GM18517 (cell line): ENCODE measurements at regions not wholly inside any gene's neighbourhood (a gene's known extent, or its start where the extent isn't known, plus 50 kb on each side); places are given as distances from the start of the nearest gene placed in this dataset.

Experiments
- ATAC-seq: cut with Tn5 transposase; IDR thresholded peaks from one replicate; pipeline ENCODE4 v1.9.1; 2021; ENCODE audit warnings: mild to moderate bottlenecking, moderate library complexity; ENCODE audit not compliant: unreplicated experiment

DNA sequence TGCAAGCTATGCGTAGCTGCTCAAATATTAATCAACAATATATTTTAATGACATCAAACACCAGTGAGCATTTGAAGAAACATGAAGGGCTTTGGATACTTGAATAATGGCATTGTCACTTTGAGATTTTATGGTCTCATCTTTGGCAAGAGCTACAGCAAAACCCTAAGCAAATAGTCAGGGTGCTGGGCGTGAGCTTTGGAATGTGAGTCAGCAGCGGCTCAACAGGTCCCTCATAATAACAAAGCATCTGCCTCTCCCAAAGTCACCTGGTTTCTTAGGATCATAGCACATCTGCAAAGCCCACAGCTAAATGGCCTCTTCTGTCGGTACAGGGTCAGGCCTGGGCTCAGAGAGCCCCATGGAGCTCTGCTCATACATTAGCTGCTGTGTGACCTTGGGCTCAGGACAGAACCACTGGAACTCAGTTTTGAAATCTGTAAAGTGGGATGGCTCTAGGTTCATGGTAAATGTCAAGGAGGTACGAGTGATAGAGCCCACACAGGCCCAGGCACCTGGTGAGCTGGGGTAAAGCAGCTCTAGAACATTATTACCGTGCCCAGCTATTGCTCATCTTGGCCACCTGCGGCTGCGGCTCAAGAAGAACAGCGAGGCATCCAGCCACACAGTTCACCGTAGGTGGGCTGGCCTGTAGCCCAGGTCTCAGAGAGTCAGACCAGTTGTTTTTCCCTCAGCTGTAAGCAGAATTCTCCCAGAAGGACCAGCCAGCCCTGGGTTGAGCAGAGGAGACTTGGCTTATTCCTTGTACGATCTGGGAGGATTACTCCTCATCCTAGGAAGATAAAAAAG, 544.5 kb upstream of the CDH11 start:
- no peak for ATAC-seq

DNA sequence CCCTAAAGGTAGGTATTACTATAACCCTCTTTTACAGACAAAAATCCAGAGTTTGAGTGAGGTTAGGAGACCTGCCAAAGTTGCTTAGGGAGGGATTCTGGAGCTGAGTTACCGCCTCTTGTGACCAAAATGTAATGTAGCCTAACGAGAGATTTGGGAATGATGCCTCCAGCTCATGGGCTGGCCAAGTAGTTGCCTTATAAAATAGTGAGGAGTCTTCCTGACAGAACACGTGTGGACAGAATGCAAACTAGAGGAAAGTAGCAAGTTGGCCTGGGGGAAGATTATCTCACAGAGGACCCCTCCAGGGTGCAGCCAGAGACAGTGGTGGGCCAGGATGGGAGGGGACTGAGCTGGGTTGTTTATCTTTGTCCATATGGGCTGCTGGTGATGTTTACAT, 543.7 kb upstream of the CDH11 start:
- ATAC-seq = no peak

DNA sequence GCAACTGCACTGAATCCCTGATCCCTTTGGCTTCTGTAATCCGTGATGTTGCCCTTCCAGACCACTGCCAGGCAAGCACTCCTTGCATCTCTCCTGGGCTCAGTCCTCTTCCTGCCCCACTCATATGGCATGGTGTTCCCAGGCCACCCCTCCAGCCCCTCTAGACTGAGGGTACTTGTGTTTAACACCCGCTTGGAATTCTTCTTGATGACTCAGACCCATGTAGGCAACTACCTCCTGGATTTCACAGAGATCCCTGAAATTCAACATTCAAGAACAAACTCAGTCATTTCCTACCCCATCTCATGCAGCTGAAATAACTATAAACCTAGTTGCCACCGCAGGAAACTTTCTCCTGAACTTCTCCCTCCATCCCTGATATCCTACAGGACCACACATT, 541.9 kb upstream of the CDH11 start:
- no peak for ATAC-seq

DNA sequence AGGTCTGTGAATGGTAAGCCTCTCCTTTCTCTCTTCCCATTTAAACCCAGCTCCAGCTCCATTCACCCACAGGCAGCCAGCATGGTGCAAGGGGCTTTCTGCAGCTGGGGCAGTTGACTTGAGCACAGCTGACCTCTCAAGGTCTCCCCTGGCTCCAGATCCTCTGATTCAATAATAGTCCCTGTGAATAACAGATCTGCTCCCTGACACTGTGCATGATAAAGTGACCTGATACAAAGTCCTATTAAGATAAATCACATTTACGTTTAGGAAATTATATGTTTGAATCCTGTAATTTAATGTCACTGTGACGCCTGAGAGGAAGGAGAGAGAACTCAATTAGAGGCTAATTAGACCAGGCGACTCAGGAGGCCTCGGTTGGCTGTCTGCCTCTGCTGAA, 540.4 kb upstream of the CDH11 start:
- no peak for ATAC-seq

DNA sequence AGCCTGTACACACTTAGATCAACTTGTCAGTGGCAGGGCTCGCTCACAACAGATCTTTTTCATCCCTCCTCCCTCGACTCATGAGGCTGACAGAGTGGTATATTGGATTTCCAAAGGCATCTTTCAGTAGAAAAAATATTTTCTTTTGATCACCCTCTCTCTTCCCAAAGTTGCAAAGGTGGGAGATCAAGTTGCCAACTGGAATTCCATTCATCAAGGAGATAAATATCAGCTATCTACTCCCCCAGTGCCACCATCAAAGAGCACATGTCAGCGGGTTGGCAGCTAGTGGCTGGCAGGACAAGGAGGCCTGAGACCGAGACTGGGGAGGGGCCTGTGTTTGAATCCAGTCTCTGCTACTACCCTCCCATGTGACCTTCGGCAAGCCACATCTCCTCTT, 539.7 kb upstream of the CDH11 start:
- ATAC-seq = no peak

DNA sequence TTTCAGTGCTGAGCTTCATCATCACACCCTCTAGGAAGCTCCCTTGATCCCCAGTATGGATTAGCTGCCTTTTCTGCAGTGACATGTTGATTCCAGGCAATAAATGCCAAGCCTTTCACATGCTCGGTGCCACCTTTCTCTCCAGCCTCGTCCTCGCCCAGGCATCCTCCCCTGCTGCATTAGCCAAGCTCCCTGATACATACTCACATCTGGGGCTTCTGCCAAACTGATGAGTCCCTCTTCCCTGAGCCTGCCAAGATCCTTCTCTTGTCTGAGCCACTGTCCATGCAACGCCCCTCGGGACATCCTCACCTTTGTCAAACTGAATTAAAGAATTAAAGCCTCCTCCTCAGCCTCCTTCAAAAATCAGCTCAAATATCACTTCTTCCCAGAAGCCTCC, 538.5 kb upstream of the CDH11 start:
- ATAC-seq = no peak

DNA sequence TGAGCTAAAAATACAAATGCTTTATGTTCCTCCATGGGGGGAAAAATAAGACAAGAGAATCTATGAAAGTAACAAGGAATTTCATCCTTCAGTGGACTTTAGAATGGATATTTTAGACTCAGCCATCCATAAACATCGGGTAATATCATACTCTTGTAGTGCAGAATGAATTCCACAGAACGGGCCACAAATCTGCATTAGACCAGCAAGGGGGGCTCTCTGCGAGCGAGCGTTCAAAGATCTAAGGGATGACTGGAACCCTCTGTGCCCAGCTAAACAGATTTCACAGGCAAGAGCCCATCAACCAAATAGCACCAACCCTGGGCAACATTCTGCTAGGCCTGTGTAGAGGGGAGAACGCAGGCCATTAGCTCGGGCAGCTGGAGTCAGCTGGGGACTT, 537.9 kb upstream of the CDH11 start:
- no peak for ATAC-seq

DNA sequence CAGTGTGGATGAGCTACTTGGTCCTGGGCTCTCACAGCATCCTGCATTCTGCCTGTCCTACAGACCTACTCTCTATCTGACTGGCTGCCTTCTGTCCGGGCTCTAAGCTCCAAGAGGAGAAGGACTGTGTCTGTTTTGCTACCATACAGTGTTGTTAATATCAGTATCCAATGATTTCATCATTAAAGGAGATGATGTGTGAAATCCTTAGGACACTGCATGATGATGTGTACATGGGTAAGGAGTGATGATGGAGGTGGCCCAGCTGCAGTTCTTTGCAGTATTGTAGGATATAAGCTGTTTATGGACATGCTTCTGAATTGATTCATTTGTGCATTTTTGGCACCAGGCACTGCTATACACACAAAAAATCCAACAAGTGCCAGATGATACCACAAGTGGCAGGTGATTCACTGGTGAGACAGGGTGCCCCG, 536.9 kb upstream of the CDH11 start:
- ATAC-seq = no peak

DNA sequence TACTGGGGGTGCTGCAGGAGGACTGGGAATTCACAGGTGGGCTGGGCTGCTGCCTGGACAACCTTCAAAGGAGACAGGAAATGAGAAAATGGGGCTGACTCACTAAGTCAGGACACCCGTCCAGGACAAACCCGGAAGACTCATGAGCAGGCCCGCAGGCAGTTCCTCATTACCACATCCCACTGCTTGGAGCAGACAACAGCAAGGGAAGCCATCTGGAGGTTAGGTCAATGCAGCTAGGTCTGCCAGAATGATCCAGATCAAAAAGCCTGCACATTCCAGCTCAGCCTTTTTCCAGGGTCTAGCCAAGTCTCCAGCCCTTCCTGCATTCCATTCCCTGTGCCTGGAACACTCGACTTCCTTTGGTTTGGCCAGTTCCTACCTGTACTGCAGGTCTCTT, 536.5 kb upstream of the CDH11 start:
- no peak for ATAC-seq

DNA sequence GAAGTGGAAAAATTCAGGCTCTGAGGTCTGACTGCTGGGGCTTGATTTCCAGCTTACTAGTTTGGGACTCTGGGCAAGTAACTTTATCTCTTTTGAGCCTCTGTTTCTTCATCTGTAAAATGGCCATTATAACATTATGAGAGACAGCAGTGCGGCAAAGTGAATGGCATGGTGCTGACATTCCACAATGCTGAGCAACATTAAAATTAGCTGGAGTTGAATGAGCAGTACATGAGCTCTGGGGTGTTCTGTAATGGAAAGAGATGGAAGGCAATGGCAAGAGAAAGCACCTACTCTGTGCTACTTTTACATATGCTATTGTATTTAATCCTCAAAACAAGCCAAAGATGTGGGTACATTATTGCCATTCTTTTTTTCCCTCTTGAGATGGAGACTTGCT, 535.7 kb upstream of the CDH11 start:
- ATAC-seq = no peak

DNA sequence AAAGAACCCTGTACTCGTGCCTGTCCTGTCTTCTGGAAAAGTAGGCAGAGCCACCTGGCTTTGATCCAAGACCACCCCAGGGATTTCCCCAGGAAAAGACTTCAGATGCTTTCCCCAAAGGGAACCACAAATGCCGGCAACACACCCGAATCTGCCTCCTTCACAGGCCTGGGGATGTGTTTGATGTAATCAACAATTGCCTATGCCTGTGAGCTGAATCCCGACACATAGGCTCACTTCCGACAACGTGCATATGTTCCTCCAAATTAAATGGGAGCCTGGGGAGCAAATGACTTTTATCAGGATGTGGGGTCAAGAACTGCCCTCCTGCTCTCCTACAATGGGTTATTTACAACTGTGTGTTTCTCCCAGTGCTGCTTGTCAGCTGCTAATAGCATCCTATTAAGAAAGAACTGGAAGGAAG, 535.2 kb upstream of the CDH11 start:
- no peak for ATAC-seq

DNA sequence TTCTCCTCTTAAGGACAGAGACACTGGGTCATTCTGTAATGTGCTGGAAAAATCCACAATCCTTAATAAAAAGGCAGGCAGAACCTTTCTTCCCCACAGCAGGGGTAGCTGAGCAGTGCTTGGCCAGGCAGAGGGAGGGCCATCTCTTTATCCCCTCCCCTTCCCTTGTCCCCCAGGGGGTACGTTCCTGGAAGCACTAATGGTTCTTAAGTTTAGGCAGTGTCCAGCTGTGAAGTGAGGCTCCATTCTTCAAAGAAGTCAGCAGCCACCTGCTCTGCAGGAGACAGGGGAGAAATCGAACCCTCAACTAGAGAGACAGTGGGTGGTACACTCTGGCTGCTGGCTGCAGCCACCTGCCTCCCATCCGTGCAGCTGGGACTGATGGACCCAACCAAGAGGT, 533.9 kb upstream of the CDH11 start:
- ATAC-seq = no peak

DNA sequence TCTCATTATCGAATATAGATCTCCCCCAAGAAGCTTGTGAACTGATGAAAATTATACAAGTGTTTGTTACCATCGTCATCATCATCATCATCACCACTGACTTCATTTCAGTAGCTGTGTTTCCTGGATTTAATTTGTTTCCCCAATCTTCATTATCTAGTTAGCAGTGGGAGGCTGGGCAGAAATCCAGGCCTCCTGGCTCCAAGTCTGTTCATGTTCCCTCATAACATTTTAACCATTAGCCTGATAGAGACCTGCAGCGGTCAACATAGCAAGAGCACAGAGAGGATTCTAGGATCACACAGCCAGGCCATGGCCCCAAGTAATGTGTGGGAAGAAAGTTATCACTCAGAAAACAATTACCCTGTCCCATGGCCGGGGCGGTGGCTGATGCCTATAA, 526.2 kb upstream of the CDH11 start:
- ATAC-seq = no peak

DNA sequence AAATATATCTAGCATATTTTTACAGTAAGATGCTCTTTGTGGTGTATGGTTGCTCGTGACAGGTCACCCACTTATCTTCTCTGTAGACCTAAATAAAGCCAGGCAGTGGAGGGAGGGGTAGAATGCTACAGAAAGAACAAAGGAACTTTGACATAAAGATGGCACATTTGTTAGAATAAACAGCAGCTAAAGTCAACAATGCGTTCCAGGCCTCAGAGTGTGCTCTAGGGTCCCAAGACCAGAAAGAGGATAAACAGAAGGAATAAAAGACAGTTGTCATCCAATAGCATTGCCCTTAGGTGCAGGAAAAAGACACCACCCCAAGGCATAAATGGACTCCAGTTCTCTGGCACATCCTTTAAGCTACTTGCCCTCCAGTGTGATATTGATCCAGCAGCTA, 523.0 kb upstream of the CDH11 start:
- no peak for ATAC-seq

DNA sequence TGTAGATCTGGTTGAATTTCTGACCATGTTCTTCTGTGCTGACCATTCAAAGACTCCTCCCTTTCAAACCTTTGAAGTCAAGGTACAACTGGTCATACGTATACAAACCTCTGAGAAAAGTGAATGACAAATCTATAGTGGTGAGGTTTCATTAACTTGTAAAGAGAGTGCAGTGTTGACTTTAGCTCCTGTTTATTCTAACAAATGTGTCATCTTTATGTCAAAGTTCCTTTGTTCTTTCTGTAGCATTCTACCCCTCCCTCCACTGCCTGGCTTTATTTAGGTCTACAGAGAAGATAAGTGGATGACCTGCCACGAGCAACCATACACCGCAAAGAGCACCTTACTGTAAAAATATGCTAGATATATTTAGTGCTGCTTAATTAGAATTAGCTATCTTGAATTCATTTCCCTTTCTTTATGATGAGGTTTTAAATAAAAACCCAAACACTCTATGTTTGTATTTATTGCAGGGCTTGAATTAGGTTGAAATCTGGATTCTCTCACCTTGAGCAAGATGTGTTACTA, 520.0 kb upstream of the CDH11 start:
- no peak for ATAC-seq

DNA sequence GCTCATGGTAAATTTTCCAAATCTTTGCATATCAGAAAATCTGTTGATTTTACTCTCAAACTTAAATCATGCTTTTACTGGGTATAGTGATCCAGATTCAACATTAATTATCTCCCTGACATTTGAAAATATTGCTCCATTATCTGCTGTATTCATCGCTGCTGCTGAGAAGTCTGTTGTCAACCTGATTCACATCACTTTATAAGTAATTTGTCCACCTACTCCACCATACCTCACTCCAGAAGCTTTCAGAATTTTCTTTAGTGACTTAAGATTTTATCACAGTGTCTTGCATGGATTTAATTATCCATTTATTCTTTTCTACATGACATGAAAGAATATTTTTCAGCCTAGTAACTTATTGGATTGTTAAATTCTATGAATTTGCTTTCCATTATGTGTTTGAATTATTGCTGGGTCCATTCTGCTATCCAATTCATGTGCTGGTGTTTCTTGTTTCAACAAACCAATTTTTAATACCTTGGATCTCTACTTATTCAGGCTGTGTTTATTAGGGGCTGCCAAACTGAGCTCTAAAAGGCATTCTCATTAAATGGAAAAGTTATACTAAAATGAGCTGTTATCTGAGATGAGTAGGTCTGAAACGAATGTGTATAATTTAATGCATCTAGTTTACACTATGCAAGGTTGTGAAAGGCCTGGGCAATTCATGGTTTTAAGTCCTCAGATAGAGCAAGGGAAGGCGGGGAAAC, 519.3 kb upstream of the CDH11 start:
- ATAC-seq = no peak

DNA sequence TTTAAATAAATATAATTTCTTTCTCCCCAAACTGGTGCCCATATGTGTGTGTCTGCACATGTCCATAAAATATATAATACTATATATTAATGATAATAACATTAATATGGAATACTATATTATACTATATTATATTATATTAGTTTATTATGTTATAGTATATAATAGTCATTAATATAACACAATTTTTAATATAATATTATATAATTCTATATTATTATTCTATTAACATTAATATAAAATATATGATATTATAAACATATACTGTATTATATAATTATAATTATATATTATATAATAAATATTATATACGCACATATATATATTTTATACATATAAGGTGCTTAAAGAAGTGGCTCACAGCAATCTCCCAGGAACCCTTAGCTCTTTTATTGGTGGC, 513.0 kb upstream of the CDH11 start:
- no peak for ATAC-seq

DNA sequence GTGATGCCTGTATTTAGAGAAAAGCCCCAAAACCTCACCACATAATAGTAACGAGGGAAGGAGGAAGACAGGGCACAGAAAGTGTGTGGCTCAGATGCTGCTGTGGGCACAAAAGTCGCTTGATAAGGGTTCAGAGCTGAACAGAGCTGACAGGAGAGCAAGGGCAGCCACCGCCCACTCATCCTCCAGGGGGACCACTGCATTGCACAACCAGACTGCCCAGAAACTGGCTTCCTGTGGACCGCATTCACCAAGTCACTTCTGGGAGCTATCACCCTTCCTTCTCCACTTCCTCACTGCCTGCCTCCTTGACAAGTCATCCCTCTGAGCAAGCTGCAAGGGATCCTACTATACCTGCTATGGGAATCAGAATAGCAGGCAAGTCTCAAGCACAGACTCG, 512.4 kb upstream of the CDH11 start:
- no peak for ATAC-seq

DNA sequence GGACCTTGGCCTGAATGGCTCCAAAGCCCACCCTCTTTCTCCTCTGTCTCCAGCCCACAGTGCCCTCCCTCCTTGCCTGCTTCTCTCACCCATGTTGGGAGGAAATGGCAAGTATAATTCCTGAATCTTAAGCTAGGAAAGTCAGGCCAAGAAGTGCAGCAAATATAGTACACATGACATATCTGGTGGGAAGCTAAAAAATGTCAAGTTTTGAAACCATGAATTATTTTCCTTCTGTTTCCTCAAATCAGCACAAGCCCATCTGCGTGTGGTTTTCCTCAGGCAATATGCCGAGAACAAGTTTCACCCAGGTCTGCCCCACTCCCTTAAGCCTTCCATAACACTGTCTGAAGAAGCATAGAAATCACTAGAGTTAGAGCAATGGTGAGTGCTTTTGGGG, 502.8 kb upstream of the CDH11 start:
- no peak for ATAC-seq

DNA sequence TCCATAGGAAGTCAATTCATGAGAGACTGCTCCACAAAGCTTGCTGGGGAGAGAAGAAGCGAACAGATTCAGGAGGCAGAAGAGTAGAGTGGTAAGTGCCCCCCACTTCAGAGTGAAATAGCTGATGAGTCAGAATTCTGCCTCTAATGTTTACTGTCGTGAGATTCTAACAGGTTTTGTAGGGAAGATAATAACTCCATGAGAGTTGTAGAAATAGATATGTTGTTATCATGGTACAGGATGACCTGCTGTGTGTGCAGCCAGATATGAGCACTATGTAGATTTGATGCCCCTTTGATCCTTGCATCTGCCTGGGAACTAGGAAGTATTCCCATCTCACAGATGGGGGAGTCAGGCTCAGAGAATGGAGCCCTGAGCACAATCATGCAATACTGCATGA, 502.4 kb upstream of the CDH11 start:
- ATAC-seq = no peak

DNA sequence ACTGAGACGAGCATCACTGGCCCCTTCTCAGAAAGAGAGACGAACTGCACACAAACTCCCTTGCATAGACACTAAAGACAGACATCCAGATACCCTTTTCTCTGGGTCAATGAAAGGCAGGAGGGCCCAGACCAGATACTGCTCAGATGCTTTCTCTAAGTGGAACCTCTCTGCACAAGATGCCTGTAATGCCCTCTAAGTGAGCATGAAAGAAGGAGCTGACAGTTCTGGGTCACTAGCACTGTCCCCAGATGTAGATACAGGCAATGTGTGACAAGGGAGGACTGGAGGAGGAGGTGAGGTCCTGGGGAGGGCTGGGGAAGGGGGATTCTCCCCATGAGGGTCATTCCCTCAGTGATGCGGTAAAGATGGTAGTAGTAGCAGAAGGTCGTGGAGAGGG, 501.0 kb upstream of the CDH11 start:
- ATAC-seq = no peak

DNA sequence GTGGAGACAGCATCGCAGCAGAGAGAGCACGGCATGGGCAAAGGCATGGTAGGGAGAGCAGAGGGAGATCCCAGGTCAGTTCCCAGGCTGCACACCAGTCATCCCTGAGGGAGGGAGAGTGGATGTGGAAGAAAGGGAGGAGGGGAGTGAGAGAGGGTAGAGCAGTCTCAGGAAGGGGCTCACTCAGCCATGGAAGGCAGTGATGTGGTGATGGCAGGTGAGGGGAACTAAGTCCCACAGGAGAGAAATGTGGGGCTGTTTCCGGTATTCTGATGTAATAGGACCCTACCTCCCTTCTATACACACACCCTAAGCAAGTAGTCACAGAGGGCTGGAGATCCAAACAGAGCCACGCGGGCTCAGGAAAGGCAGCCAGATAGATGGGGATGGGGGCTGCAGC, 500.3 kb upstream of the CDH11 start:
- no peak for ATAC-seq
